Stimulated activated CD8-positive, alpha-beta memory T cell treated with anti-CD3 and anti-CD28 coated beads, Interleukin-4, amount 100 ng/mL, for 1 hour (primary cell): ENCODE measurements at regions not wholly inside any gene's neighbourhood (a gene's known extent, or its start where the extent isn't known, plus 50 kb on each side); places are given as distances from the start of the nearest gene placed in this dataset.

ENCODE experiments used
- DNase-seq, 2 donors: peaks; one replicate each; pipeline ENCODE4 v3.0.0-alpha.2; 2020; ENCODE audit warnings: low read depth in 2 of 2, low spot score in 1 of 2

DNA sequence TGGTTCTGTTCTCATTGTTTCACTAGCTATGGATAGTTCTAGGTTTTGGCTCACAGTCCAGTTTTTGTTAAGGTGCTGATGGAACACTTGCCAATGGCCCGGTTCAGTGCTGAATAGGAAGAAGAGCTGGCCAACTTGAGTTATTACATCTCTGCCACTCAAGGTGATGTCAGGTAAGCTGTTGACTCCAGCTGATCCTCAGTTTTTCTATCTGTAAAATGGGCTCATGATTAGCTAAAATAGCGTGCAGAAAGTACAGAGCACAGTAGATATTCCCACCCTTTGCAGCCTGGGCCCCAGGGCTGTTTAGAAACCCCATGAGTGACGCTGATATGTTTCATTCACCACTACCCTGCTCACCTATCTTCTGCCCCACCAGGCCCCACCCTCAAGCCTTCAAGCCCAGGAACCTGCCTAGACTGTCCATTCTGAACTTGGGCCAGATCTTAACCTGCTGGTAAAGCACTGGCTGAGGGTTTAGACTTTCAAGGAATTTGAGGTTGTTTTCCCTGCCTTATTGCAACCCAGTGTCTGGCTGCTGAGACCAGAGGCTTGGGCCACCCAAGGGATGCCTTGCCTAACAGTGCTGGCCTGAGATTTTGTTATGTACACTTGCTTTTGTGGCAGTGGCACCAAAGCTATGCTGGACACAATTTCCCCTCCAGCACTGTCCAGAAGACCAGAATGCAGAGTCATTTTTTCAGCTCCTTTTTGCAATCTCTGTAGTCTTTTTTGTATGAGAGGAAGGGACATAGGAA lies 378.2 kb upstream of the ZMIZ1 start:
- no peak for DNase-seq

DNA sequence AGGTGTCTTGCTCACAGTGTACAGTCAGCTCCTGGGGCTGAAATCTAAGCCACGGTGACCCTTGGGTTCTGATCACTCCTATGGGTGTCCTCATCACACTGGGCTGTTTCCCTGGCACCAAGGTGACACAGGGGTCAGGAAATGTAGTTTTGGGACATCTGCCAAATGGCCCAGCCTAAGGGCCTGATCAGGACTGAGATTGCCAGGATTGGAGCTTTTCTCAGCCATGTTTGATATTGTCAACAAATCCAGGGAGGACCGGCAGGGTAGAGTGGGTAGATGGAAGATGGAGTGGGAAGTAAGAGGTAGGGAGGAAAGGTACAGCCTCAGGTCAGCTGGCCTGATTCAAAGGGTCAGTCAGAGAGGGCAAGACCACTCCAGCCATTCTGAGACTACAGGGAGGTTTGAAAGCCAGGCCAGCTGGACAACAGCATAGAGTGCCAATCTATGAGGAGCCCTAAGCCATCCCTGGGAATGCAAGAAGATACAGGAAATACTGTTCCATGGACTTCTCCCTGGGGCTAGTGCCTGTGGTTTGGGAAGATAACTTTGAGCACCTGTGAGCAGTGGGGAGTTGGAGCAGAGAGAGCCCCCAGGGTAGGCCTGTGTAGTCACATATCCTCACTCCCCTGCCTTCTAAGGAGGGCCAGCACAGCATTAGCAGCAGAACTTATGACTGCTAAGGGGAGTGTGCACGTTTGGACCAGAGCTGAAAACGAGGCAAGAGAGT lies 377.3 kb upstream of the ZMIZ1 start:
- DNase-seq, result no peak

DNA sequence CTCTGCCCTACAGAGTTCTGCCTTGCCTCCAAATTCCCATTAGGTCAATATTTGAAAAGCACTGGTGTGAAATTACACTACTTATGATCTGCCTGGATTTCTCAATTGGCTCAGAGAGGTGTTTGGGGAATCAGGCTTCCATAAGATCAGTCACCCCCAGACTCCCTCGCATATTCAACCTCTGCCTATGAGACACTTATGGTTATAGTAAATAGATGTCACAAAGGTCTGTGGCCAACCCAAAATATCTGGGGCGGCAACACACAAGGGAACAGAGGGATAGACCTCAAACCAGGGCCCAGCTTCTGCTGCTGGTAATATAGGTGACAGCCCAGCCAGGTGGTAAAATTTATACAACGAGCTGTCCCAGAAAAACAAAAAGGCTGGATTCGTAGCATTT lies 376.7 kb upstream of the ZMIZ1 start:
- no peak for DNase-seq

DNA sequence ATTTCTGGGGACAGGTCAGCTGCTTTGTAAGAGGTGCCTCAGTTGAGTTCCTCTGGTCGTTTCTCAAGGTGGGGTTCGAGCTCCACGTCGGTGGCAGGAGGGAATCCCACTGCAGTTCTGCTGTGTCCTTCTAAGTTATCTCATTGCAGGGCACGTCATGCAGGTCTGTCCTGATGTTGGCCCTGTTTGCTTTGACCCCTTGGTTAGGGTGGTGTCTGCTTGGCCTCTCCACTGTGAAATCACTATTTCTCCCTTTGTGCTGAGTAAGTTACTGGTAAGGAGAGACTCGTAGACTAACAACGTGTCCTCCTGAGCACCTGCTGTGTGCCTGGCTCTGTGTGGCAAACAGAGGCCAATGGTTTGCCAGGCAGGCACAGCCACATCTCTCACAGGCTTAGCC lies 372.9 kb upstream of the ZMIZ1 start:
- no peak for DNase-seq

DNA sequence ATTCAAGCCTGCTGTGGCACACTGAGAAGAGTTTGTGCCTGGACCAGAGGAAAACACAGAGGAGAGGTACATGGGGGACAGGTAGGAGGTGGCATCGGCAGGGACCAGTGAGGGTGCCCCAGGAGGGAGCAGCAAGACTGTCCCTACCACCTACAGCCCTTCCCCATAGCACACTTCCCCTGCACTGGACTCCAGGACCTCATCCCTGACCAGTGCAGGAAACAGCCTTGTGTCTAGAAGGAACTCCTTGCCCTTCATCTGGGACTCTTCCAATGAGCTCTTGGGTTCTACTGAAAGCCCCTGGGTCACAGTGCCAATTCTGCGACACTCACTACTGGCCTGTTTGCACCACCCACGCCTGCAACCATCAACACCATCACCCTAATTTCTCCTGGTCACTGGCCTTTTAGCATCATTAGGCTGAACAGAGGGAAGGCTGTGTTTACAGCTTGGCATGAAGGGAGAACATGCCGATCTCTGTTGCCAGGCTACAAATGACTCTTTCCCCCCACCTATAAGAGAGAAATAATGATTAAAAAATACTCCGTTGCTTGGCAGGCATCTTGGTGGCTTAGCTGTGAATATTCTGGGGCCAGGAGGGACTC lies 371.9 kb upstream of the ZMIZ1 start:
- no peak for DNase-seq

DNA sequence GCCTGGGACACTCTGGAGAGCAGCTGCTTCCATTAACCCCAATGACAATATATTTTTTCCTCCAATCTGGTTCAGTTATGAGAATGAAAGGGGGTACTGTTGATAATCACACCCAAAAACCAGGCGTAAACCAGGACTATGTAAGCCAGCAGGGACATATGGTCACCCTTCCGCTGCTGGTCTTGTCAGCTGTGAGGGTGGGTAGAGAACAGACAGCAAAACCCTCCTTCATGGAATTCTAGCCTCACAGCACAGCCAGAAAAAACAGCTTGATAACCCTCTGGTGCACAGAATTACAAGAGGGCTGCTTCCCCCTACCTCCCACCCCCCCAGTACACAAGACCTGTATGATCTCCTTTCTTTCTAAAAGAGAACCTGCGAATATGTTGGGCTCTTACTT lies 368.8 kb upstream of the ZMIZ1 start:
- DNase-seq, result no peak

DNA sequence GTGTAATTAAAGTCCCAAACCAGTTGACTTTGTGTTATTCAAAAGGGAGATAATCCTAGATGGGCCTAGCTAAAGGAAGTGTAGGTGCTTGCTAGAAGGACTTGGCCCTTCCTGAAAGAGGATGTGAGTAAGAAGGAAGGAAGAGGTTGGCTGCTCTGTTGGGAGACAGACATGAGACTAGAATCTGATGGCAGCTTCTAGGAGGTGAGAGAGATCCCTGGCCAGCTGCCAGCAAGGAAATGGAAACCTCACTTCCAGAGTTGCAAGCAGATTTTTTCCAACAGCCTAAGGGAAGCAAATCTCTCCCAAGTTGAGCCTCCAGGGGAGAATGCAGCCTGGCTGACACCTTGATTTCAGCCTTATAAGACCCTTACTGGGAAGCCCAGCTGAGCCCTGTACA lies 368.4 kb upstream of the ZMIZ1 start:
- no peak for DNase-seq

DNA sequence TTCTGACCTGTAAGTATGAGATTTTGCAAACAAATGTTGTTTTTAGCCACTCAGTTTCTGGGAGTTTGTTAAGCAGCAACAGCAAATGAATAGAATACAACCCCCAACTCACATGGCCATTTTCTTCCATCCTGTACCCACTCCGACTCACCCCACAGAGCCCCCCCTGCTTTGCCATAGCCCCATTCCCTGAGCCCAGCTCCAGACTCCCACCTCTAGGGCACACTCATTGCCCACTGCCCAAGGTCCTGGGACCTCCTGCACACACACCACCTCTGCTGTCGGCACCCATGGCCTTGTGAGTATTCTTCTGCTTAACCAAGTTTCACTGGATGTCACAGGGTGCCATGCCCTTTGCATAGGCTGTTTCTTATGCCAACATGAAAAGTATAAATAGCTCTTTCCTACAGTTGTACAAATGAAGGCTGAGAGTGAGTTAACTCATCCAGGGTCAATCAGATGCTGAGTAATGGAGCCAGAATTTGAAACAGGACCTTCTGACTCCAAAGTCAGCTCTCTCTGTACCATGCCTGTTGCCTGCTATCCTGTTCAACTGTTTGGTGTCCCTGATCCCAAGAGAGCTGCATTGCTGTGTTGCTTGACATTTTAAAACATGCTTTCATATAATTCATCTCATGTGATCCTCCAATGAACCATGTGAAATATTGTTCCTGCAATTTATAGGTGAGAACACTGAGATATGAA lies 367.8 kb upstream of the ZMIZ1 start:
- no peak for DNase-seq

DNA sequence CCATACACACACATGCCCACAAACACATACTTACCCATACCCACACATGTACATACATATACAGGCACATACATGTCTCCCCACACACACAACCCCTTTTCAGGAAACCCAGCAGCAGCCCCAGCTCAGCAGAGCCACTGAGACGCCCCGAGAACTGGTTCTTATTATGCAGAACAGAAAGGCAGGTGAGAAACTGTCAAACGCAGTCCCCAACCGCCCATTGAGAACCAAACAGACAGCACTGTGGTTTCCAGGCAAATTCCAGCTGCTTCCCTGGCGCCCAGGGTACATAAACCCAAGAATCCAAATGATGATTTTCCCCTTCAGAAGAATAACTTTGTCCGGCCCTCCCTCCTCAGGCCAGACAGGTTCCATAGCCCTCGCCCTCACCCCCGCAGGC lies 366.6 kb upstream of the ZMIZ1 start:
- DNase-seq, result no peak

DNA sequence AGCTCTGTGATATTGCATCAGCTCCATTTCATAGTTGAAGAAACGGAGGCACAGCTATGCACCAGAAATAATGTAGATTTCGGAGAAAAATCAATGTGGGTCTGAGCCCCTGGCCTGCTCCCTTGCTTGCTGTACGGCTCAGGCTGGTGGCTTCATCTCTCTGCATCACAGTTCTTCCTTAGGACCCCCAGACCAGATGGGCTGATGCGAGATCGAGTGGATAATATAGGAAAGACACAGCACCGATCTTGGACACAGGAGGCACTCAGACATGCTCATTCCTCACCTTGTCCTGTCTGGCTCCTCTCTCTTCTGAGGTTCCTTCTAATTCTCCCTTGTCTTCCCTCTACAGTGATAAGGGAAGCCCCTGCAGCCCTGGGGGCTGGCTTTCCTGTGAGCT lies 365.9 kb upstream of the ZMIZ1 start:
- DNase-seq, result no peak

DNA sequence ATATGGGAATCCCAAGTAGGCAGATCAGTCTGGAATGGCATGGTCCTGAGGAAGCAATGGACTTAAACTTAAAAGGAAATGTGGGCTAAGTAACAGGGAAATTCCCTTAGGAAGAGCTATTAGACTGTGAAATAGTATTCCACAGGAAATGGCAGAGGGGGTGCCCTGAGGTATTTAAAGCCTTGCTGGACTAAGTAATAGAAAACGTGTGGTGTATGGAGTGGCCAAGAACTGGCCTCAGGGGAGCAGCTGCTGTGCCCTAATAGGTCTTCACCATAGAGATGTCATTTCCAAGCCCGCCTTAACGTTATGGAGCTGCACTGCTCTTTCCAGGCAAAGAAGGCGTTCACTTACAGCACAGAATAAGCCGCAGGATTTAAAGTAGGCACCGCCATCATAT lies 365.2 kb upstream of the ZMIZ1 start:
- no peak for DNase-seq

DNA sequence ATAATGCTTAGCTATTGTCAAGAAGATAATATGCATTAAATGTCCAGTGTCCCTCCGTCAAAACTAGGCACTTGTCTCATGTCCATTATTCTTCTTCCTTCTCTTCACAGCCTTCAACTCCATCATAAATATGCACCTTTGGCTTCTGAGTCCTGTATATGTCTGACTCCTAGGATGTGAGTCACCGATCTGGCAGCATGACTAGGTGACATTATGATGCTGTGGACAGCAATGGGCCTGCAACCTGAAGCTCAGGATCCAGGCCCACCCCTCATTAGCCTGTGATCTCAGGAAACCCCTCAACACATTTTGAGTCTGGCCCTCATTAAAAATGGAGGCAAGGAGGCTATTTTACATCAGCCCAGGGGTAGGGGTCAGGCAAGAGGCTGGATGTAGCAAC lies 362.5 kb upstream of the ZMIZ1 start:
- DNase-seq, result no peak

DNA sequence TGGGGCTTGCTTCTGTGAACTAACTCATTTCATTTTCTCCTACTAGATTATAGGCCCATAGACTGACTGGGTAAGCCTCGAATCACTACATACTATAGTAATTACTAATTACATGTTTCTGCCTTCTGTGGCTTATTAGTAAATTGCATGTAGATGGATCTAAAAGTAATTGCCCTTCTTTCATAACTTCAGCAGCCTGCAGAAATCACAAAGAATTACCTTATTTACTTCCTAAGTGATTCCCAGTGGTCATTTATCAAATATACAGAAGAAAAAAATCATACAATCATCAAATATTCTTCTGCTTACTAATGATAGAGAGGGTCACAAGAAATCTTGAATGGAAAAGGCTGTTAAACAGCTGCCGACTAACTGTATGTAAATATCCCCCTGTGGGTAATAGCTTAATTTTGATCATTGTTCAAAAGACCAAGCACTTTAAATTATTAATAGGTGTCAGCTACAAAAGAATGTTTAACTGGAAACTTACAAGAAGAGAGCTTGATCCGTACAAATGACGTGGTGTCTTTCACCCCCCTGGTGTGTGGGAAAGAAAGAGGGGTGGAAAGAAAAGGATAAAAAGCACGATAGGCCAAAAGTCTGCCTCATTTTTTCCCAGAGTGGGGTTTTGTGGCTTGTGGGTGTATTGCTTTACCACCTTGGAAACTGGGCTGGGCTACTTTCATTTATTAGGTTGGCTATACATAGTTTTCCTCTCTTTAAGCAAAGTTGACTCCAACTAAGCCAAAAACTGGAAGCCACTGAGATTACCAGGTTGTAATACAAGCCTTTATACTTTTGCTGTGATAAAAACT lies 361.8 kb upstream of the ZMIZ1 start:
- DNase-seq, result no peak

DNA sequence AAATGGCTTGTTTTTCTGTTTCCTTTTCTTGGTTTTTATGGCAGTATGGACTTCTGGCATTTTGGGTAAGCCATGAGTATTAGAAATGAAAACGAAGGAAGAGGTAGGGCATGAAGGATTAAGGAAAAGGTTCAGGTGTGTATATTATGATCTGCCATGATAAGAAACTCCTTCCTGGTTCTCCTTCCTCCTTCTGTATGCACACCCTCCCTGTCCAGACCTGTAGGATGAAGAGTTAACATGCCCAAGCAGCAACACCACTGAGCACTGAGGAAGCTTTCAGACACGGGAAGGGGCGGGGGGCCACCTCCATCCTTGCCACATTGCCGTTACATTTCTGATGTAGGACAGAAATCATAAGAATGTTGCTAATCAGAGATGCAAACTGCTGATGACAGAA lies 361.0 kb upstream of the ZMIZ1 start:
- DNase-seq, result no peak

DNA sequence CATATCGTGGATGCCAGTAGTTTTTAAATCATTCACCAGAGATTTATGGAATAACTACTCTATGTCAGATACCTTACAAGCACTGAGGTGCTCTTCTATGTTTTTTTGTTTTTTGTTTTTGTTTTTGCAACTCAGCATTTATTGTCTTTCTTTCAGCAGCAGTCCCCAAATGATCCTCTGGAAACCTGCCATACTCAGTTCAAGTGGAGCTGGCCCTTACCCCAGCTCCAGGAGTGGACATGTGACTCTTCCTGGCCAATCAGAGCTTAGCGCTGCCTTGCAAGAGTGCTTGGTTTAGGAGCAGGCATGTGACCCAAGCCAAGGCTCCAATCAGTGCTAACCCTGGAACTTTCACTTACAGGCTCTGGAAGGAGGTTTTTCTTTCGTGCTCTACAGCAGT lies 356.6 kb upstream of the ZMIZ1 start:
- DNase-seq, result no peak

DNA sequence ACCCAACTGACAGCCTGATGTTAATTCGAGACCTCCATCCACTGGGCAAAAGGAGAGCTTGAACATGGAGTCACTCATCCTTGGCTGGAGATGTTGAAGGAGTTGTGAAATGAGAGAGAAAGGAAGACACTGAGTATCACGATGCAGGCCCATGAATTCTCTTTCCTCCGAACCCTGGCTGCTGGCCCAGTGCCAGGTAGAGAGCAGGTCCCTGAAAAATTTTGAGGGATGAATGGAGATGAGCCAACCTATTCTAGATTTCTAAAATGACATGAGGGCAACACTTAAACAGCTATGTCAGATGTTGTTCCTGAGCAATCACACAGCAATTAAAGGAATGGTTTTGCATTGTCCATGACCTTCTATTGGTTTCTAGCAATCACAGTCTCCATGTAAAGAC lies 355.1 kb upstream of the ZMIZ1 start:
- DNase-seq, result no peak

DNA sequence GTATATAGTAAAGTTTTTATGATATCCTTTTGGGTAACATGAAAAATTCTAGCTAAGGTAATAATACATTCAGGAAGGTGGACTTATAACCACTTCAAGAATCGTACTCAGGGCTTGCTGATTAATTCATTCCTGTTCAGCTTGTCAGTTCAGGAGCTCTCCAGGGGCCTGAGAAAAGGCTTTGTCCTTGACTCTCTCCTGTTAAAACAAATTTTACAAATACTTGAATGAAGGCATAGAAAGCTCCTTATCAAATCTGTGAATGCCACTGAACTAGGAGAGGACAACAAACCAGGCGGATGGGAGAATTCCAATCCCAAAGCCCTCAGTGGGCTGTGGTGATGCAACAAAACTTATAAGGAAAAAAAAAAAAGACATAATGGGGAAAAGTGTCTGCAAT lies 354.5 kb upstream of the ZMIZ1 start:
- DNase-seq, result no peak

DNA sequence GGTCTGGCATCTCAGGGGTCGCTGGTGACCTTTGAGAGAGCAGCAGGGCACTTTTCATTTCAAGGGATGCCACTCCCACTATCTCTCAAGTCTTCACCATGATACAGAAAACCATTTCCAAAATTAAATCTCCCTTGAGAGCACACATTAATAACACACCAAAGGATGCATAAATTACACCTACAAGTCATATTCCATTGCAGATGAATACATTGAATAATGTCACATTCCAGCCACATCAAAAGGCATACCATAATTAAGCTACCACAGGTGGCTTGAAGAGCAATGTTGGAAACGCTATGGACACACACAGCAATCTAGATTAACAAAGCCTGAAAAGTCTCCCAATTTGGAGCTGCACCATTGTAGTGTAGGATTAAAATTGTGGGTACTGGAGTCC lies 353.3 kb upstream of the ZMIZ1 start:
- DNase-seq, result no peak

DNA sequence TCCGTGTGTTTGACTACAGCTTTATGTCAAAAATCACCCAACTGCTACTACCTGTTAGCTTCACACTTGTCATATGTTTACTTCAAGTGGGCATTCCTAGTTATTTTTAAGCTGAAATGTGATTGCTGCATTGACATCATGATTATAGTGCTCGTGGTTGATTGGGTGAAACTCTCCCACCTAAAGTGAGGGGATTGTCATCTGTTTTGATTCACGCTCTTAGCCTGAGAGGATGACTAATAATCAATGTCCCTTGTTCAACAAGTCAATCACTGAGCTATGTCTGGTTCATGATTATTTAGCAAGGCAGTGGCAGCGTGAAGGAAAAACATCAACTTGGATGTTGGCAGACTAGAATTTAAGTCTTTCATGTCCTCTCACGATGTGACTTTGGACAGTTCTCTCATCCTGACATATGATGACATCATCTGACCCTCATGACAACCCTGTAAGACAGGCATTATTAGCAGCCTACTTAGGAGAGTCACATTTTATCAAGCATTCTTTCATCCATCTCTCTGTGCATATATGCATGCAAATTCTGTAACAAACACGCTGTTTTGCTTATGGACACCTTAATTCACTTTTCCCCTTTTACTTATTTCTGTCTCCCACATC lies 352.6 kb upstream of the ZMIZ1 start:
- no peak for DNase-seq

DNA sequence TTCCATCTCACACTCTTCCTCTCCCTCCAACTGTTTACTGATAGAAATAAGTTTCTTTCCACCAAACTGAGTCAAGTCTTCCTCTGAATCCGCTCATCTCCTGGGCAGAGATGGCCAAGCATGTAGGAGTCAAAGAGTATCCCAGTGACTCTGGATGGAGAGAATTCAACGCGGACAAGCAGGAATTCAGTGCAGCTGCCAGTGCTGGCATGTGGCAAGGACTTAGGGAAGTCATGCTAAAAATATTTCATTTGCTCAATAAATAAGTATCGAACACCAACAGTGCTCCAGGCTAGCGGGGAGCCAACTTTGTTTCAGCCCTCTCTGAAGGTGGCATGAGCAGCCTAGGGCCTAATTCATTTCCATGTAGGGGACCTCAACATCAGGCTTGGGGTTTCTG lies 351.6 kb upstream of the ZMIZ1 start:
- no peak for DNase-seq
